GM21717 (cell line): ENCODE measurements at regions not wholly inside any gene's neighbourhood (a gene's known extent, or its start where the extent isn't known, plus 50 kb on each side); places are given as distances from the start of the nearest gene placed in this dataset.

Experiments
- ATAC-seq: cut with Tn5 transposase; IDR thresholded peaks from one replicate; pipeline ENCODE4 v1.9.1; 2021; ENCODE audit warnings: mild to moderate bottlenecking, moderate library complexity; ENCODE audit not compliant: unreplicated experiment

GRCh38 chr10:22770270-22770669 lies 55.9 kb upstream of the PIP4K2A start:
- ATAC-seq, result no peak

GRCh38 chr10:22767859-22768258 lies 53.5 kb upstream of the PIP4K2A start:
- ATAC-seq, result no peak

GRCh38 chr10:22766693-22767092 lies 52.3 kb upstream of the PIP4K2A start:
- no peak for ATAC-seq

- peak; percentile 79 for ATAC-seq
These were observed 51.5 kb upstream of the PIP4K2A start for GRCh38 chr10:22765660-22766547.

GRCh38 chr10:22764639-22765038 lies 50.3 kb upstream of the PIP4K2A start:
- ATAC-seq, result no peak
